Ishikawa (cell line): ENCODE measurements at regions not wholly inside any gene's neighbourhood (a gene's known extent, or its start where the extent isn't known, plus 50 kb on each side); places are given as distances from the start of the nearest gene placed in this dataset.

ENCODE experiments used
- EP300 ChIP-seq: IDR thresholded peaks from 2 replicates; pipeline ENCODE4 v1.6.1; 2012; ENCODE audit warnings: borderline replicate concordance
- MAX ChIP-seq: IDR thresholded peaks from 2 replicates; pipeline ENCODE4 v1.6.1; 2012
- NFIC ChIP-seq: IDR thresholded peaks from 2 replicates; pipeline ENCODE4 v1.6.1; 2012
- RAD21 ChIP-seq: IDR thresholded peaks from 2 replicates; pipeline ENCODE4 v1.6.1; 2012; ENCODE audit warnings: low read depth
- TAF1 ChIP-seq: IDR thresholded peaks from 2 replicates; pipeline ENCODE4 v1.6.1; 2012; ENCODE audit warnings: low read depth, mild to moderate bottlenecking
- TEAD4 ChIP-seq: IDR thresholded peaks from 2 replicates; pipeline ENCODE4 v1.6.1; 2012
- USF1 ChIP-seq: IDR thresholded peaks from 2 replicates; pipeline ENCODE4 v1.6.1; 2012
- YY1 ChIP-seq: IDR thresholded peaks from 2 replicates; pipeline ENCODE4 v1.6.1; 2012; ENCODE audit warnings: low read depth
- TF ChIP-seq, protein P1 (sequence below): IDR thresholded peaks from 2 replicates; pipeline ENCODE4 v1.6.1; 2012; ENCODE audit warnings: low read depth, mild to moderate bottlenecking

DNA sequence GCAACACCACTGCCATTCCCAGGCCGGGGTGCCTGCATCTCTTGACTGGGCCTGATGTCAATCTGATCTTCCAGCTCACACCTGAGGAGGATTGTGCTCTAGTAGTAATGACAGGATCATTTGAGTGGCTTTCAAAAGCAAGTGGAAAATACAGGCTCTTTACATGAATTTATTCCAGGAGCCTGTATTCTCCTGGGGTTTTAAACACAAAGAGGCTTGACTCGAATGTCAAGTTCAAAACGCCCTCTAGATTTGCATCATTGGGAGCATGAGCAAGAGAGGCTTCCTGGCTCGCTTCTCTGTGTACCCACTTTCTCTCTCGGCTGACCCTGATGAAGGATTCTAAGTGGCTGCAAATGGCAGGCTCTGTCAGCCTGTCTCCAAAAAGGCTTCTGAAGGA is 199.5 kb upstream of the PUDP start:
- TF ChIP-seq EP300 (no peak), MAX (no peak), TEAD4 (no peak), RAD21 (no peak), USF1 (no peak), TAF1 (no peak), NFIC (no peak), YY1 (no peak)
- TF ChIP-seq, protein P1, sequence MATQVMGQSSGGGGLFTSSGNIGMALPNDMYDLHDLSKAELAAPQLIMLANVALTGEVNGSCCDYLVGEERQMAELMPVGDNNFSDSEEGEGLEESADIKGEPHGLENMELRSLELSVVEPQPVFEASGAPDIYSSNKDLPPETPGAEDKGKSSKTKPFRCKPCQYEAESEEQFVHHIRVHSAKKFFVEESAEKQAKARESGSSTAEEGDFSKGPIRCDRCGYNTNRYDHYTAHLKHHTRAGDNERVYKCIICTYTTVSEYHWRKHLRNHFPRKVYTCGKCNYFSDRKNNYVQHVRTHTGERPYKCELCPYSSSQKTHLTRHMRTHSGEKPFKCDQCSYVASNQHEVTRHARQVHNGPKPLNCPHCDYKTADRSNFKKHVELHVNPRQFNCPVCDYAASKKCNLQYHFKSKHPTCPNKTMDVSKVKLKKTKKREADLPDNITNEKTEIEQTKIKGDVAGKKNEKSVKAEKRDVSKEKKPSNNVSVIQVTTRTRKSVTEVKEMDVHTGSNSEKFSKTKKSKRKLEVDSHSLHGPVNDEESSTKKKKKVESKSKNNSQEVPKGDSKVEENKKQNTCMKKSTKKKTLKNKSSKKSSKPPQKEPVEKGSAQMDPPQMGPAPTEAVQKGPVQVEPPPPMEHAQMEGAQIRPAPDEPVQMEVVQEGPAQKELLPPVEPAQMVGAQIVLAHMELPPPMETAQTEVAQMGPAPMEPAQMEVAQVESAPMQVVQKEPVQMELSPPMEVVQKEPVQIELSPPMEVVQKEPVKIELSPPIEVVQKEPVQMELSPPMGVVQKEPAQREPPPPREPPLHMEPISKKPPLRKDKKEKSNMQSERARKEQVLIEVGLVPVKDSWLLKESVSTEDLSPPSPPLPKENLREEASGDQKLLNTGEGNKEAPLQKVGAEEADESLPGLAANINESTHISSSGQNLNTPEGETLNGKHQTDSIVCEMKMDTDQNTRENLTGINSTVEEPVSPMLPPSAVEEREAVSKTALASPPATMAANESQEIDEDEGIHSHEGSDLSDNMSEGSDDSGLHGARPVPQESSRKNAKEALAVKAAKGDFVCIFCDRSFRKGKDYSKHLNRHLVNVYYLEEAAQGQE, result no peak
